ENCODE measurements at regions not wholly inside any gene's neighbourhood (a gene's known extent, or its start where the extent isn't known, plus 50 kb on each side); places are given as distances from the start of the nearest gene placed in this dataset.

GRCh38 chrX:42975906-42976305, 197.9 kb upstream of the PPP1R2C start:
- TF ChIP-seq CTCF (IDR thresholded peaks at IDR 0.05 in 4 of 5, conservative IDR thresholded peaks at IDR 0.05 in 1 of 5) (no peak), POLR2A (IDR thresholded peaks at IDR 0.05) (no peak)
